ENCODE measurements at regions not wholly inside any gene's neighbourhood (a gene's known extent, or its start where the extent isn't known, plus 50 kb on each side); places are given as distances from the start of the nearest gene placed in this dataset.

GRCh38 chr5:111963555-111963954, 206.6 kb upstream of the NREP start:
- no peak overlapping the region for H2AFZ ChIP-seq (ENCODE audit: low read depth, low read length)
- FAIRE-seq (no peak), DNase-seq (ENCODE audit: low read depth, low spot score) (no peak)
- H3K4me3 ChIP-seq (replicated peaks in 1 of 3; ENCODE audit: insufficient read depth in 1 of 3, low read depth in 1 of 3, low read length in 3 of 3): no peak overlapping the region
- H3K4me1 ChIP-seq (ENCODE audit: control insufficient read depth, extremely low read depth, insufficient read depth, low read length): no peaks in the 10 kb centered on the region
- no peaks in the 10 kb centered on the region for H3K27me3 ChIP-seq (ENCODE audit: control insufficient read depth in 2 of 2, insufficient read depth in 2 of 2, low read length in 2 of 2)
- no peak overlapping the region for H3K9ac ChIP-seq (replicated peaks; ENCODE audit: extremely low read depth, insufficient read depth, low read length)
- dilution Hi-C loops (cut with MboI; ENCODE audit: extremely low pct_ligation_motif_present, low sequenced_read_pairs) (no loop called here), intact Hi-C loops (cut with micrococcal nuclease) (no loop called here)
- H3K36me3 ChIP-seq (ENCODE audit: control insufficient read depth in 2 of 2, extremely low read depth in 1 of 2, insufficient read depth in 2 of 2, low read length in 2 of 2): no peaks in the 10 kb centered on the region
- no peak overlapping the region for H3K27ac ChIP-seq (ENCODE audit: insufficient read depth, low read depth, low read length)
- CTCF ChIA-PET: no interaction called here
- POLR2A ChIA-PET: no interaction called here
- no peaks in the 10 kb centered on the region for H3K9me3 ChIP-seq (replicated peaks; ENCODE audit: control insufficient read depth, insufficient read depth, low read length)
- TF ChIP-seq GATA2 (IDR thresholded peaks at IDR 0.05; ENCODE audit: insufficient read depth, insufficient read length, low read depth, low read length) (no peak), POLR2A (IDR thresholded peaks at IDR 0.05; ENCODE audit: low read depth, low read length) (no peak), FOS (IDR thresholded peaks at IDR 0.05; ENCODE audit: borderline replicate concordance, insufficient read depth, low read length) (no peak), JUN (IDR thresholded peaks at IDR 0.05; ENCODE audit: borderline replicate concordance, insufficient read depth, insufficient read length, low read depth) (no peak), POLR2AphosphoS5 (IDR thresholded peaks at IDR 0.05; ENCODE audit: insufficient read depth, low read depth, low read length) (no peak), MAX (IDR thresholded peaks at IDR 0.05; ENCODE audit: insufficient read depth, insufficient read length) (no peak), EZH2 (IDR thresholded peaks at IDR 0.05; ENCODE audit: borderline replicate concordance, low read depth, low read length, severe bottlenecking) (no peak), MYC (IDR thresholded peaks at IDR 0.05; ENCODE audit: low read depth, low read length) (no peak), CTCF (IDR thresholded peaks at IDR 0.05; ENCODE audit: extremely low read depth in 1 of 2, insufficient read depth in 1 of 2, low read depth in 1 of 2, low read length in 2 of 2) (no peak)
- no peak overlapping the region for H3K4me2 ChIP-seq (ENCODE audit: insufficient read depth, low read length)
- BruUV-seq (replicated peaks): no TSS peak
- H3K79me2 ChIP-seq (ENCODE audit: control insufficient read depth, insufficient read depth, low read length): no peaks in the 10 kb centered on the region
- H4K20me1 ChIP-seq (replicated peaks; ENCODE audit: control insufficient read depth, extremely low read depth, insufficient read depth, low read length): no peaks in the 10 kb centered on the region
- no peaks in the 10 kb centered on the region for H3K9me1 ChIP-seq (replicated peaks; ENCODE audit: control insufficient read depth, extremely low read depth, insufficient read depth, low read length)
